ENCODE measurements at regions not wholly inside any gene's neighbourhood (a gene's known extent, or its start where the extent isn't known, plus 50 kb on each side); places are given as distances from the start of the nearest gene placed in this dataset.

- Mint-ChIP-seq H3K27ac (no peak overlapping the region), H3K9me3 (no peaks in the 10 kb centered on the region), H3K27me3 (ENCODE audit: low read depth, poor library complexity) (peaks cover 34% of the 10 kb centered on the region), H3K4me1 (peaks cover 46% of the 10 kb centered on the region), H3K4me3 (no peak overlapping the region), H3K36me3 (ENCODE audit: low read depth) (no peaks in the 10 kb centered on the region)
- TF ChIP-seq, protein P1, sequence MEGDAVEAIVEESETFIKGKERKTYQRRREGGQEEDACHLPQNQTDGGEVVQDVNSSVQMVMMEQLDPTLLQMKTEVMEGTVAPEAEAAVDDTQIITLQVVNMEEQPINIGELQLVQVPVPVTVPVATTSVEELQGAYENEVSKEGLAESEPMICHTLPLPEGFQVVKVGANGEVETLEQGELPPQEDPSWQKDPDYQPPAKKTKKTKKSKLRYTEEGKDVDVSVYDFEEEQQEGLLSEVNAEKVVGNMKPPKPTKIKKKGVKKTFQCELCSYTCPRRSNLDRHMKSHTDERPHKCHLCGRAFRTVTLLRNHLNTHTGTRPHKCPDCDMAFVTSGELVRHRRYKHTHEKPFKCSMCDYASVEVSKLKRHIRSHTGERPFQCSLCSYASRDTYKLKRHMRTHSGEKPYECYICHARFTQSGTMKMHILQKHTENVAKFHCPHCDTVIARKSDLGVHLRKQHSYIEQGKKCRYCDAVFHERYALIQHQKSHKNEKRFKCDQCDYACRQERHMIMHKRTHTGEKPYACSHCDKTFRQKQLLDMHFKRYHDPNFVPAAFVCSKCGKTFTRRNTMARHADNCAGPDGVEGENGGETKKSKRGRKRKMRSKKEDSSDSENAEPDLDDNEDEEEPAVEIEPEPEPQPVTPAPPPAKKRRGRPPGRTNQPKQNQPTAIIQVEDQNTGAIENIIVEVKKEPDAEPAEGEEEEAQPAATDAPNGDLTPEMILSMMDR (IDR thresholded peaks at IDR 0.05): no peak
- no peak for DNase-seq
These were observed 56.8 kb upstream of the ZFR start for GRCh38 chr5:32501071-32502002.

DNA sequence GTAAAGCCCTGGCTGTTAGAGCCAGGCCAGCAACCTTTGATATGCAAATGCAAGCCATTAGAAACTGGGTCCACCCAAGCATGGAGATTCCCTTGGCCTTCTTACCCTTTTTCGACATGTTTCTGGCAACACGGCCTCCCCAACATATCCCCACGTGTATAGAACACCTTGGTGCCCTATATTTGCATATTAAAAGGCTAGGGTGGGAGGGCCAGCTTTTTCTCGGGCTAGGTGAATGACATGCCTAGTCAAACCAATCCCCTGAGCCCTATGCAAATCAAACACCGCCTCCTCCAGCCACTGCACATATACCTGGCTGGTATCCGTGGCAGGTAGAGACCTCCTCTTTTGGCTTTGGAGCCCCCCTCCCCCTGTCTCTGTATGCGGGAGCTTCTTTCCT lies 55.6 kb upstream of the ZFR start:
- Mint-ChIP-seq H3K27ac (no peak overlapping the region), H3K27me3 (ENCODE audit: low read depth, poor library complexity) (peaks cover 37% of the 10 kb centered on the region), H3K4me3 (no peak overlapping the region), H3K4me1 (peaks cover 34% of the 10 kb centered on the region), H3K36me3 (ENCODE audit: low read depth) (no peaks in the 10 kb centered on the region), H3K9me3 (no peaks in the 10 kb centered on the region)
- DNase-seq: no peak
- TF ChIP-seq, protein P1 (IDR thresholded peaks at IDR 0.05): no peak

GRCh38 chr5:32499261-32499660 lies 54.7 kb upstream of the ZFR start:
- no peak for DNase-seq
- peaks cover 34% of the 10 kb centered on the region for H3K27me3 Mint-ChIP-seq (ENCODE audit: low read depth, poor library complexity)
- H3K9me3 Mint-ChIP-seq: no peaks in the 10 kb centered on the region
- no peak overlapping the region for H3K27ac Mint-ChIP-seq
- no peaks in the 10 kb centered on the region for H3K36me3 Mint-ChIP-seq (ENCODE audit: low read depth)
- H3K4me3 Mint-ChIP-seq: no peak overlapping the region
- TF ChIP-seq, protein P1 (IDR thresholded peaks at IDR 0.05): no peak
- peaks cover 25% of the 10 kb centered on the region for H3K4me1 Mint-ChIP-seq

- DNase-seq: no peak
- Mint-ChIP-seq H3K4me1 (peaks cover 22% of the 10 kb centered on the region), H3K4me3 (no peak overlapping the region), H3K36me3 (ENCODE audit: low read depth) (no peaks in the 10 kb centered on the region), H3K27me3 (ENCODE audit: low read depth, poor library complexity) (peaks cover 34% of the 10 kb centered on the region), H3K9me3 (no peaks in the 10 kb centered on the region), H3K27ac (no peak overlapping the region)
- TF ChIP-seq, protein P1 (IDR thresholded peaks at IDR 0.05): no peak
These were observed 53.9 kb upstream of the ZFR start for GRCh38 chr5:32498484-32498883.

DNA sequence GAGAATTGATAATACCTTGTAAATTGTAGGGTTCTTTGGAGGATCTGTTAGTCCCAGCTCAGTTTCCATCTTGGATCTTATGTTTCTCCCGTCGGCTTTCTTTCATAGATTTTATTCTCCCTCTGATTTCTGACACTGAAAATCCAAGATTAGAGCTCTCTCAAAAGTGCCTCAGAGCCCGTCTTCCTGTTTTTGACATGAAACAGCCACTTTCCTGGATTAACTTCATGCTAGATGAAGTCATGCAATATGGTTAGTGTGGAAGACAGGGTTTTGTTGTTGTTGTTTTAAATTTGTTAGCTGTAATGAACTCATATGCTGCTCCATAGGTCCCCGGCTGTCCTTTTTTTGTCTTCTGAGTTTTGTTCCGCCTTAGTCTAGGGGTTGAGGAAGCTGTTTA lies 51.6 kb upstream of the ZFR start:
- DNase-seq: no peak
- Mint-ChIP-seq H3K4me3 (no peak overlapping the region), H3K9me3 (no peaks in the 10 kb centered on the region), H3K27ac (no peak overlapping the region), H3K4me1 (peaks cover 12% of the 10 kb centered on the region), H3K36me3 (ENCODE audit: low read depth) (no peaks in the 10 kb centered on the region), H3K27me3 (ENCODE audit: low read depth, poor library complexity) (peaks cover 28% of the 10 kb centered on the region)
- TF ChIP-seq, protein P1 (IDR thresholded peaks at IDR 0.05): no peak

GRCh38 chr5:32494827-32495226 lies 50.3 kb upstream of the ZFR start:
- TF ChIP-seq, protein P1 (IDR thresholded peaks at IDR 0.05): no peak
- H3K4me1 Mint-ChIP-seq: peaks cover 8% of the 10 kb centered on the region
- no peak overlapping the region for H3K27ac Mint-ChIP-seq
- H3K27me3 Mint-ChIP-seq (ENCODE audit: low read depth, poor library complexity): peaks cover 21% of the 10 kb centered on the region
- no peaks in the 10 kb centered on the region for H3K36me3 Mint-ChIP-seq (ENCODE audit: low read depth)
- H3K4me3 Mint-ChIP-seq: no peak overlapping the region
- H3K9me3 Mint-ChIP-seq: no peaks in the 10 kb centered on the region
- DNase-seq: no peak

Data from nephron progenitor cell (in vitro differentiated cells).